ENCODE measurements at regions not wholly inside any gene's neighbourhood (a gene's known extent, or its start where the extent isn't known, plus 50 kb on each side); places are given as distances from the start of the nearest gene placed in this dataset.

GRCh38 chr17:71883845-71884244, 237.0 kb upstream of the SOX9 start:
- TF ChIP-seq CTCF (IDR thresholded peaks at IDR 0.05) = no peak
- TF ChIP-seq POLR2A (IDR thresholded peaks at IDR 0.05) = no peak
